NOMO-1 treated with DMSO at 0.1 percent for 48 hours (cell line): ENCODE measurements at regions not wholly inside any gene's neighbourhood (a gene's known extent, or its start where the extent isn't known, plus 50 kb on each side); places are given as distances from the start of the nearest gene placed in this dataset.

Source experiments
- DNase-seq: peaks from one replicate; lab custom pipeline; 2025; ENCODE audit not compliant: unreplicated experiment; lab: John Stamatoyannopoulos, UW

- no peak for DNase-seq
These were observed 168.5 kb upstream of the GAS1 start for GRCh38 chr9:87115785-87116184.

DNA sequence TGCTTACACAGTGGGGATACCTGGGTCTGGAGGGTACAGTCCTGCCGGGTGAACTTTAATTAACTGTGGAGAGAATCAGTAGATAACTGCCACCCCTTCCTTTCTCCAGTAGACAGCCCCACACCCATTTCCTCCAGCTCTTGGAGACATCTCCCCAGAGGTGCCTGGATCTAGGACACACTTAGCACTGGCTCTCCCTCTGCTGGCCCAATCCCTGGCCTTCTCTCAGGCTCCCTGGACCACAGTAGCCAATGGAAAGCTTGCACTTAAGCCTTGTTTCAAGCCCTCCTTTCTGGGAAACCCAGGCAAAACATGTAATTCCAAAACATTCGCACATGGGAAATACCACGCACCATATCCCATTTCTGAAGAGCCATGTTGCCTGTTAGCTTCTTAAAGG, 169.2 kb upstream of the GAS1 start:
- DNase-seq: no peak

- no peak for DNase-seq
These were observed 171.3 kb upstream of the GAS1 start for GRCh38 chr9:87118594-87118993.

GRCh38 chr9:87119328-87119881, 172.1 kb upstream of the GAS1 start:
- no peak for DNase-seq

- DNase-seq: no peak
These were observed 173.3 kb upstream of the GAS1 start for GRCh38 chr9:87120610-87121009.

DNA sequence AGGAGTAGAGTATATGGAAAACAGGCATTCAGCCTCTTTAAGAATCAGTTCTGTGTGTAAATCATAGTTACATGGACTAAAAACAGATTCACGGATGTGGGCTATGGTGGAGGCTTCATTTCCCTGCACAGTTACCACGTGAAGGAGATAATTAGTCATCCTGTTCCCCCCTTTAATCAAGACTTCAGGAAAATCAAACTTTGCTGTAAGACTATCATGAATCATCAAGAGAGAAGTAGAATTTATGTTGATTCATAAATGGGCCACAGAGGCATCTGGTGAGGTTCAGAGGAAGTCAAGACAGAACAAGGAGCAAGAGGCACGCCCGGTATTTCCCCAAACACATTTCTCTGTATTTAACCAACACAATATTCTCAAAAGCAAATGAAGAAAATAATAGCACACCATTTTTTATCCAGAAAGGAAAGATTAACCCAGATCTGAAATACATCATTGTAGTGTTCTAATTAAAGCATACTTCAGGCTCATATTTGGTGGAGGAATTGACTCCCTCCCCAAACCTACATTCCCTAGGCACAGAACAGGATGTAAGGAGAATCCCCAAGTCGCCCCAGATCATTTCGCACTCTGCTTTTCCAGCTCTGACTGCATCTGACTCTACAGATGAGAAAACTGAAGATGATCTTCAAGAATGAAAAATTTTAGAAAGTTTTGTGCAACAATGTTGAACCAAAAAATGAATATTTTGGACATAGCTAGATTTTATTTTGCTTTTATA, 175.8 kb upstream of the GAS1 start:
- peak; percentile 77 for DNase-seq

- no peak for DNase-seq
These were observed 176.5 kb upstream of the GAS1 start for GRCh38 chr9:87123830-87124229.

- no peak for DNase-seq
These were observed 178.5 kb upstream of the GAS1 start for GRCh38 chr9:87125819-87126218.

DNA sequence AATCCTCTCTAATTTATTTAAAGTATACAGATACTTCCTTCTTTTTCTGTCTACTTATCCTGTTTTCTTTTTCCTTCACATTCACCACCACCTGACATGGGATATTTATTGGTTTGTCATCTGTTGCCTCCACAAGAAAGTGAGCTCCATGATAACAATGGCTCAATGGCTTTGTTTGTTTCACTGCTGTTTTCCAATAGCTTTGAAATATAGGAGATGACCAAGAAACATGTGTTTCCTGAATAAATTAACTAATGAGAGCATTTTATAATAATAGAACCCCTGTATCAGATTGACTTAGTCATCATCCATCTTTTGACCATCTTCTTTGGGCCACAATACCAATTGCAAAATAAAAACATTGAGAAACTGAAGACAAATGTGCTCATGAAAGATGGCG, 180.2 kb upstream of the GAS1 start:
- DNase-seq: no peak

GRCh38 chr9:87127978-87128614, 180.8 kb upstream of the GAS1 start:
- DNase-seq: no peak

GRCh38 chr9:87128844-87129493, 181.7 kb upstream of the GAS1 start:
- no peak for DNase-seq

GRCh38 chr9:87135074-87135473, 187.8 kb upstream of the GAS1 start:
- no peak for DNase-seq

- DNase-seq: no peak
These were observed 190.4 kb upstream of the GAS1 start for GRCh38 chr9:87137718-87138117.

GRCh38 chr9:87138128-87139040, 191.1 kb upstream of the GAS1 start:
- no peak for DNase-seq

GRCh38 chr9:87139099-87139730, 191.9 kb upstream of the GAS1 start:
- DNase-seq: no peak

DNA sequence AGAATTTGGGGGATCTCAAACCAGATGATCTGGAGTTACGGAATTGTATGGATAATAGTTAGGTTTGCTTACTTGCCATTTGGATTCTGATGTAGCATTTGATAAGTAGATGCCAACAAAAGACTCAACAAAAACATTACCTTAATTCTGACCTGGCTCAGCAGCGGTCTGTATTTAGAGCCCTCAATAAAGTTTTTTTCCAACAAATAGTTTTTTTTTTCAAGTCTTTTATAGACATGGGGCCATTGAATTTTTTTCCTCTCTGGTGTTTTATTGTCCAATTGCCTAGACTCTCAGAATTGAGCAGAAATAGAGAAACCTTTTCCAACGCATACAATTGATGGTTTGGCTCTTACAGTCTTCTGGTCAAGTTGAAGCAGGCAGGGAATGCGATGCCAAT, 192.8 kb upstream of the GAS1 start:
- DNase-seq: no peak

DNA sequence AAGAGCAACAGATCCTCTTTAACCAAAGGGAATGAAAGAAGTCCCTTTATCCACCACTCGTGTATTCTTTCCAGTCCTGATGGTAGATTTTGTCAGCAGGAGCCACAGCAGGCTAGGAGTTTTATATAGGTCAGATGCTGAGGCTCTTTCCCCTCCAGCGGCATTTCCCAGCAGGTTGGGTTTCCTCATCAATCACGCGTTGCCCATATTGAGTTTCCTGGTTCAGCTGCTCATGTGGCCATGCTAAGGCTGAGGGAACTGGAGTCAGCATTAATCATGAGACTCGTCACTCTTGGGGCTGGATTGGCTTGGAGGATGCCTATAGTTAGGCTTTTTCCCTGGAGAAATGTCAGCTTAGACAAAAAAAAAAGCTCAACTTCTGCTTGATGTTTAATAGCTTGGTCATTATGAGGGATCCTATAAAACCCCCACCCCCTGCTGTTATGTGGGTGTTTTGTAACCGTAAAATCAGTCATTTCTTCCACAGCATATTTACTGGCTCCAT, 193.4 kb upstream of the GAS1 start:
- no peak for DNase-seq

DNA sequence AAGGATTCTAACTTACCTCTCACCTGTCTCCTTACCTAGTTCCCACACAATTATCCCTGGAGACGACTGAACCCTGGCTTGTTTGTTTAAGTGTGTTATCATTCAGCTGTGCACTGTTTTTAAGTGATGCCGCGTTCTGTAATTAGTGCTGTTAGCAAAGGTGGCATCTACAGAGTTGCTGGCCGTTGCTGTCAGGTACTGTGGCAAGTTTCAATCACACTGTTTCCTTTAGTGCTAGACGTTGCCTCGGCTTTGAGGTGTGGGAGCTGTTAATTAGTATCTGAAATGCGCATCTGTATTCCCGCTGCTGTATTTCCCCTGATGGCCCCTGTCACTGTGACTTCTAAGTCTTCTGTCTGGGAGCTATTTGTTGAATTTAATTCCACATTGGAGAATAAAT, 193.8 kb upstream of the GAS1 start:
- no peak for DNase-seq

DNA sequence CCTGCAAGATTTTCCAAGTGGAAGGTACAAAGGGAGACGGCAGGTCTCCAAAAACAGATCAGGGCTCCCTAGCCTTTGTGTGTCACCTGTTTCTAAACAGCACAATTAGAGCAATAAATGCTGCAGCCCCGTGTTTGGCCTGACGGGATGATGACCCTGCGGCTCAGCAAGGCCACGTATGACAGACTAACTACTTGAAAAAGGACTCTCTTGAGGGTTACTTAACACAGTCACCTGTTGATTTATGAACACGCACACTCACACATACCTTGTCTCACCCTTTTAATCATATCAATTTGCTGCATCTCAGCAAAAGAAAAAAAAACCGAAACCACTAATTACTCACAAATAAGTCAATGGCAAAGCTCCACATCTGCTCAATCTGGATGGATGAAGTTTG, 199.6 kb upstream of the GAS1 start:
- no peak for DNase-seq

GRCh38 chr9:87147839-87148238, 200.5 kb upstream of the GAS1 start:
- no peak for DNase-seq
